A549 (cell line): ENCODE measurements at regions not wholly inside any gene's neighbourhood (a gene's known extent, or its start where the extent isn't known, plus 50 kb on each side); places are given as distances from the start of the nearest gene placed in this dataset.

Experiments
- BHLHE40 ChIP-seq: IDR thresholded peaks from 2 replicates; pipeline ENCODE4 v1.6.1; 2012; ENCODE audit warnings: low read depth, low read length, inconsistent platforms
- JUN ChIP-seq, 2 experiments: fragments of >200 bp; sonication (Bioruptor Twin); formaldehyde crosslinking; IDR thresholded peaks; 2 replicates in 1 of 2; 3 replicates in 1 of 2; pipeline ENCODE4 v1.6.1; 2016 to 2017
- POLR2AphosphoS2 ChIP-seq: conservative IDR thresholded peaks from 2 replicates; pipeline ENCODE4 v1.6.1; 2012; ENCODE audit warnings: low read length, improper control_type of control experiment, inconsistent platforms
- RFX5 ChIP-seq: fragments of 450-650 bp; IDR thresholded peaks from 2 replicates; pipeline ENCODE4 v1.7.1; 2014; ENCODE audit warnings: antibody characterized with exemption, mild to moderate bottlenecking, moderate library complexity
- TF ChIP-seq, protein P1 (sequence below): fragments of >200 bp; sonication (Bioruptor Twin); formaldehyde crosslinking; IDR thresholded peaks from 3 replicates; pipeline ENCODE4 v1.5.1; 2016
- TF ChIP-seq, protein P2 (sequence below): fragments of >200 bp; sonication (Bioruptor Twin); formaldehyde crosslinking; IDR thresholded peaks from 3 replicates; pipeline ENCODE4 v1.6.1; 2016

DNA sequence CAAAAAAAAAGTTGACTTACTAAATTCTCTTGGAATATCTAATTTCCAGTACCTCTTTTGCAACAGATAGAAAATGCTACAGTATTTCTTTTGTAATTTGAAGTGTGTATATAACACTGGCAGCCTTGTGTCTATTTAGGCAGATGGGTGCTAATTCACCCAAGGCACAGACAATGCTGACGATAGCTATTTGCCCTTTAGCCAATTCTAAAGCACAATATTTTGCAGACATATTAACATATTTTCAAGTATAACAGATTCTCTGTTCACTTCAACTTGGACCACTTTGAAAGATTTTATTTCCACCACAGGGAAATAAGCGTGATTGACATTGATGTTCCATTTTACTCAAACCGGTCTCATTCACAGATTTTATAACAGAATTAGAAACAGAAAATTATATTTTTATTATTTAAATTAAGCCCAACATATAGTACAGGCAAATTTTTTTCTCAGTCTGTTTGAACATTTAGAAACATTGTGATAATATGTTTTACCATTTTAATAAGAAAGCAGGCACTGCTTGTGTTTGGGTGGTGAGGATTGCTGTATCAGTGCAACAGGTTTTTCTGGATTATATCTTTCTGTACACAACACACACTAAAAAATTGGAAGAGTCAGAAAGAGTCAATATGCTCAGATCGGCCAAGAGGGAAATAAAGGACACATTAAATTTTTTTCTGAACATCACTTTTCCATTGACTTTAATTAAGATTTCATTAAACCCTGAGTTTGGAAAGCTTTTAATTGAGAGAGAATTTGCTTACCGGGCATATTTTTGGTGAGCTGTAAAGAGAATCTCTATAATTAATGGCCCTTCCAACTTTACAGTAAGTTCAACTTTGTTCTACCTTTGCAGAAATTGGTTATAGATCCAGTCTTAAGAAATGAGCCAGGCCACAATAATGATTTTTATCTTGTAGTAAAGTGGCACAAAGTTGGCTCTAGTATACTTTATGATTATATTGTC lies 327.3 kb upstream of the NR2F2 start:
- no peak for TF ChIP-seq BHLHE40
- no peak for TF ChIP-seq JUN (IDR thresholded peaks at IDR 0.05)
- TF ChIP-seq, protein P1, sequence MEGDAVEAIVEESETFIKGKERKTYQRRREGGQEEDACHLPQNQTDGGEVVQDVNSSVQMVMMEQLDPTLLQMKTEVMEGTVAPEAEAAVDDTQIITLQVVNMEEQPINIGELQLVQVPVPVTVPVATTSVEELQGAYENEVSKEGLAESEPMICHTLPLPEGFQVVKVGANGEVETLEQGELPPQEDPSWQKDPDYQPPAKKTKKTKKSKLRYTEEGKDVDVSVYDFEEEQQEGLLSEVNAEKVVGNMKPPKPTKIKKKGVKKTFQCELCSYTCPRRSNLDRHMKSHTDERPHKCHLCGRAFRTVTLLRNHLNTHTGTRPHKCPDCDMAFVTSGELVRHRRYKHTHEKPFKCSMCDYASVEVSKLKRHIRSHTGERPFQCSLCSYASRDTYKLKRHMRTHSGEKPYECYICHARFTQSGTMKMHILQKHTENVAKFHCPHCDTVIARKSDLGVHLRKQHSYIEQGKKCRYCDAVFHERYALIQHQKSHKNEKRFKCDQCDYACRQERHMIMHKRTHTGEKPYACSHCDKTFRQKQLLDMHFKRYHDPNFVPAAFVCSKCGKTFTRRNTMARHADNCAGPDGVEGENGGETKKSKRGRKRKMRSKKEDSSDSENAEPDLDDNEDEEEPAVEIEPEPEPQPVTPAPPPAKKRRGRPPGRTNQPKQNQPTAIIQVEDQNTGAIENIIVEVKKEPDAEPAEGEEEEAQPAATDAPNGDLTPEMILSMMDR: no peak
- TF ChIP-seq POLR2AphosphoS2: no peak
- no peak for TF ChIP-seq RFX5
- TF ChIP-seq, protein P2, sequence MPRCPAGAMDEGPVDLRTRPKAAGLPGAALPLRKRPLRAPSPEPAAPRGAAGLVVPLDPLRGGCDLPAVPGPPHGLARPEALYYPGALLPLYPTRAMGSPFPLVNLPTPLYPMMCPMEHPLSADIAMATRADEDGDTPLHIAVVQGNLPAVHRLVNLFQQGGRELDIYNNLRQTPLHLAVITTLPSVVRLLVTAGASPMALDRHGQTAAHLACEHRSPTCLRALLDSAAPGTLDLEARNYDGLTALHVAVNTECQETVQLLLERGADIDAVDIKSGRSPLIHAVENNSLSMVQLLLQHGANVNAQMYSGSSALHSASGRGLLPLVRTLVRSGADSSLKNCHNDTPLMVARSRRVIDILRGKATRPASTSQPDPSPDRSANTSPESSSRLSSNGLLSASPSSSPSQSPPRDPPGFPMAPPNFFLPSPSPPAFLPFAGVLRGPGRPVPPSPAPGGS: no peak
